Fibroblast of lung (primary cell): ENCODE measurements at regions not wholly inside any gene's neighbourhood (a gene's known extent, or its start where the extent isn't known, plus 50 kb on each side); places are given as distances from the start of the nearest gene placed in this dataset.

Source experiments
- CTCF ChIP-seq, 2 donors: IDR thresholded peaks in 1 of 2; conservative IDR thresholded peaks in 1 of 2; 1 replicate in 1 of 2; 2 replicates in 1 of 2; pipeline ENCODE4 v1.5.1; 2011 to 2012; ENCODE audit warnings: low read length in 2 of 2, control low read depth in 1 of 2, inconsistent platforms in 1 of 2, low read depth in 1 of 2, mild to moderate bottlenecking in 1 of 2
- EZH2 ChIP-seq: IDR thresholded peaks from 2 replicates; pipeline ENCODE4 v1.5.1; 2012; ENCODE audit warnings: low read length, control low read depth, mild to moderate bottlenecking; ENCODE audit errors: missing control alignments

GRCh38 chr5:155189476-155189875 lies 175.9 kb downstream of the KIF4B start:
- TF ChIP-seq CTCF (conservative IDR thresholded peaks at IDR 0.05 in 1 of 2, IDR thresholded peaks at IDR 0.05 in 1 of 2; ENCODE audit: low read depth in 1 of 2, low read length in 2 of 2), result no peak
- no peak for TF ChIP-seq EZH2
